Astrocyte of the cerebellum (primary cell): ENCODE measurements at regions not wholly inside any gene's neighbourhood (a gene's known extent, or its start where the extent isn't known, plus 50 kb on each side); places are given as distances from the start of the nearest gene placed in this dataset.
"Not testable (repeated sequence)": the region's sequence is repeated elsewhere in the genome, so short reads cannot be mapped to it uniquely, and the experiment has no call there.

Experiments used
- DNase-seq: peaks from one replicate; pipeline ENCODE4 v3.0.0-alpha.2; 2011; ENCODE audit warnings: low read depth
- H3K4me3 ChIP-seq: 2 replicates; pipeline ENCODE4 v1.5.1; 2011; ENCODE audit warnings: mild to moderate bottlenecking, low read depth, low read length, moderate library complexity
- in situ Hi-C: cut with HindIII; loops from 2 replicates; pipeline ENCODE4 v1.10.0; 2017; ENCODE audit warnings: low sequenced_read_pairs
- TF ChIP-seq, protein P1 (sequence below): IDR thresholded peaks from 2 replicates; pipeline ENCODE4 v1.5.1; 2012; ENCODE audit warnings: low read length, low read depth, moderate library complexity, mild to moderate bottlenecking; ENCODE audit errors: missing control alignments

DNA sequence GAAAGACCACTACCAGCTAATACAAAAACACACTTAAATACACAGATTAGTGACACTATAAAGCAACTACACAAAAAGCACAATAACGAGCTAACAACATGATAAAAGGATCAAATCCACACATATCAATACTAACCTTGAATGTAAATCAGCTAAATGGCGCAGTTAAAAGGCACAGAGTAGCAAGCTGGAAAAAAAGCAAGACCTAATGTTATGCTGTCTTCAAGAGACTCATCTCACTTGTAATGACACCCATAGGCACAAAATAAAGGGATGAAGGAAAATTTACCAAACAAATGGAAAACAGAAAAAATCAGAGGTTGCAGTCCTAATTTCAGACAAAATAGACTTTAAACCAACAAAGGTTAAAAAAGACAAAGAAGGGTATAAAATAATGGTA, 86.3 kb downstream of the NUS1 start:
- no peak for DNase-seq
- in situ Hi-C loops: no loop called here
- TF ChIP-seq, protein P1, sequence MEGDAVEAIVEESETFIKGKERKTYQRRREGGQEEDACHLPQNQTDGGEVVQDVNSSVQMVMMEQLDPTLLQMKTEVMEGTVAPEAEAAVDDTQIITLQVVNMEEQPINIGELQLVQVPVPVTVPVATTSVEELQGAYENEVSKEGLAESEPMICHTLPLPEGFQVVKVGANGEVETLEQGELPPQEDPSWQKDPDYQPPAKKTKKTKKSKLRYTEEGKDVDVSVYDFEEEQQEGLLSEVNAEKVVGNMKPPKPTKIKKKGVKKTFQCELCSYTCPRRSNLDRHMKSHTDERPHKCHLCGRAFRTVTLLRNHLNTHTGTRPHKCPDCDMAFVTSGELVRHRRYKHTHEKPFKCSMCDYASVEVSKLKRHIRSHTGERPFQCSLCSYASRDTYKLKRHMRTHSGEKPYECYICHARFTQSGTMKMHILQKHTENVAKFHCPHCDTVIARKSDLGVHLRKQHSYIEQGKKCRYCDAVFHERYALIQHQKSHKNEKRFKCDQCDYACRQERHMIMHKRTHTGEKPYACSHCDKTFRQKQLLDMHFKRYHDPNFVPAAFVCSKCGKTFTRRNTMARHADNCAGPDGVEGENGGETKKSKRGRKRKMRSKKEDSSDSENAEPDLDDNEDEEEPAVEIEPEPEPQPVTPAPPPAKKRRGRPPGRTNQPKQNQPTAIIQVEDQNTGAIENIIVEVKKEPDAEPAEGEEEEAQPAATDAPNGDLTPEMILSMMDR: no peak
- no peak overlapping the region for H3K4me3 ChIP-seq

DNA sequence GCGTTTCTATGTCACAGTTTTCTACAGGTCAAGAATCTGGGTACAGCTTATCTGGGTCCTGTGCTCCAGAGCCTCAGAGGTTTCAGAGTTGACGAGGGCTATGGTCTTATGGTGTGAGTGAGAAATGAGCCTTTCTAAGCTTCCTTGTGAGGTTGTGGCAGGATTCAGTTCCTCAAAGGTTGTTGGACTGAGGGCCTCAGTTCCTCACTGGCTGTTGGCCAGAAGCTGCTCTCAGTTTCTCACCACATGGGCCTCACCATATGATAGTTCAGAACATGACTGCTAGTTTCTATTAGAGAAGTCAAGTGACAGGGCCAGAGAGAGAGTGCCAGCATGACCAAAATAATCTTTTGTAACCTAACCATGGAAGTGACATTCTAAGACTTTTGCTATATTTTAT, 96.1 kb downstream of the NUS1 start:
- no peak overlapping the region for H3K4me3 ChIP-seq
- in situ Hi-C loops: no loop called here
- TF ChIP-seq, protein P1: no peak
- no peak for DNase-seq

DNA sequence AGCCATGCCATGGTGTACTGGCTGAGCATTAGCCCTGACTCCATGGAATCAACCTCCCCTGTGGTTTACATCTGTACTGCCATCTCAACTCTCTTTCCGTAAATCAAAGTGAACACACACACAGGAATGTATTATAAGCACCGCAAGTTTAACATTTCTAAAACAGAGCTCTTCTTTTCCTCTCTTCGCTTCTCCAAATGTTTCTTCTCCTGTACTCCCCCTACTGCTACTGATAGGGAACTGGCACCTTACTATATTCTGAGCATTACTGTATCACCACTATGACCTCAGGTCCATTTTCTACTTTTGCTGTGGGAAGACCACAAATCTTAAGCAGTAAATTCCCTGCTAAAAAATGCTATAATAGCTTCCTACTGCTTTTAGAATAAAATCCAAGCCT, 101.2 kb downstream of the NUS1 start:
- no peak overlapping the region for H3K4me3 ChIP-seq
- in situ Hi-C loops: no loop called here
- TF ChIP-seq, protein P1: peak; percentile 27
- no peak for DNase-seq

- H3K4me3 ChIP-seq: no peak overlapping the region
- in situ Hi-C loops: no loop called here
- DNase-seq: no peak
- TF ChIP-seq, protein P1: no peak
Measured at GRCh38 chr6:117781550-117781949, 106.3 kb downstream of the NUS1 start.

DNA sequence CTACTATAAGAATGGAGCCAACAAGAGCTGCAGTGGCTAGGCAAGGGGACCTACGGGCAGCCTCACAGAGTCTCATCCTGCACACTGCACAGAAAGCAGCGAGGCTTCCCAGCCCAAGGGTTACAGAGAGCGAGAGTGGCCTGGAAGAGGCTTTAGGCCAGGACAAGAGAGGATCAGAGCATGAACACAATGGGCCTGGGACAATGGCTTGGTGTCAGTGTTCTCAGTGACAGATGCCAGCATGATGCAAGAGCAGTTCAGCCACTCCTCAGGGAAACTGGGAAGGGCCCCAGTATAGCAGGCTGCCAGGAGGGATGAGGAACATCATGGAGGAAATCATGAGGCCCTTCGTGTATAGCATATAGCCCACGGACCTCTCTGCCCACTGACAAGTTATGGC, 108.0 kb downstream of the NUS1 start:
- in situ Hi-C loops: no loop called here
- no peak overlapping the region for H3K4me3 ChIP-seq
- DNase-seq: no peak
- TF ChIP-seq, protein P1: no peak

GRCh38 chr6:117791012-117791411, 115.7 kb downstream of the NUS1 start:
- H3K4me3 ChIP-seq: no peak overlapping the region
- no peak for DNase-seq
- TF ChIP-seq, protein P1: no peak
- in situ Hi-C loops: no loop called here

GRCh38 chr6:117795234-117795633, 111.8 kb upstream of the SLC35F1 start:
- no peak overlapping the region for H3K4me3 ChIP-seq
- DNase-seq: no peak
- in situ Hi-C loops: no loop called here
- TF ChIP-seq, protein P1: no peak

- DNase-seq, in situ Hi-C loops, H3K4me3 ChIP-seq: not testable (repeated sequence)
Measured at GRCh38 chr6:117798819-117799218, 108.2 kb upstream of the SLC35F1 start.
